ENCODE measurements at regions not wholly inside any gene's neighbourhood (a gene's known extent, or its start where the extent isn't known, plus 50 kb on each side); places are given as distances from the start of the nearest gene placed in this dataset.

DNA sequence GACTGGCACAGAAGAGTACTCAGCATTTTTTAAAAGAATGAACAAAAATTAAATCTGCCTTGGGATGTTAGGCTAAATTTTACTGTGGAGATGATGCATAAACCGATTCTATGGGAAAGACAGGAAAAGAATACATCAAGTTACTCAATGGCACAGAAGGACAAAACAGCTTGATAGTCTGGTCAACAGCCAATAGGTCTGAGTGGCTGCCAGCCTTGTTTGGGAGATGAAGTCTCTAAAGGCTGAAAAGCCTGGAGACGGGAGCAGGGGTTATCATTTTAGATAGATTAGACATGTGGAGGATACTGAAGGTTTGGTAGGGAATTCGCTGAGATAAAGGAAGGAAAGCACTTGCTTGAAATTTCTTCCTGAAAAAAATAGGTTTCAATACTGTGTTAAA is 56.3 kb upstream of the LAMA2 start:
- TF ChIP-seq, protein P1, sequence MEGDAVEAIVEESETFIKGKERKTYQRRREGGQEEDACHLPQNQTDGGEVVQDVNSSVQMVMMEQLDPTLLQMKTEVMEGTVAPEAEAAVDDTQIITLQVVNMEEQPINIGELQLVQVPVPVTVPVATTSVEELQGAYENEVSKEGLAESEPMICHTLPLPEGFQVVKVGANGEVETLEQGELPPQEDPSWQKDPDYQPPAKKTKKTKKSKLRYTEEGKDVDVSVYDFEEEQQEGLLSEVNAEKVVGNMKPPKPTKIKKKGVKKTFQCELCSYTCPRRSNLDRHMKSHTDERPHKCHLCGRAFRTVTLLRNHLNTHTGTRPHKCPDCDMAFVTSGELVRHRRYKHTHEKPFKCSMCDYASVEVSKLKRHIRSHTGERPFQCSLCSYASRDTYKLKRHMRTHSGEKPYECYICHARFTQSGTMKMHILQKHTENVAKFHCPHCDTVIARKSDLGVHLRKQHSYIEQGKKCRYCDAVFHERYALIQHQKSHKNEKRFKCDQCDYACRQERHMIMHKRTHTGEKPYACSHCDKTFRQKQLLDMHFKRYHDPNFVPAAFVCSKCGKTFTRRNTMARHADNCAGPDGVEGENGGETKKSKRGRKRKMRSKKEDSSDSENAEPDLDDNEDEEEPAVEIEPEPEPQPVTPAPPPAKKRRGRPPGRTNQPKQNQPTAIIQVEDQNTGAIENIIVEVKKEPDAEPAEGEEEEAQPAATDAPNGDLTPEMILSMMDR (IDR thresholded peaks at IDR 0.05 in 4 of 5, conservative IDR thresholded peaks at IDR 0.05 in 1 of 5) = no peak
- TF ChIP-seq POLR2A (IDR thresholded peaks at IDR 0.05) = no peak
